SU-DHL-6 (cell line): ENCODE measurements at regions not wholly inside any gene's neighbourhood (a gene's known extent, or its start where the extent isn't known, plus 50 kb on each side); places are given as distances from the start of the nearest gene placed in this dataset.
A peak's percentile ranks its signal among the peaks of the same experiment; 100 is the strongest.

ENCODE experiments used
- H2AFZ ChIP-seq: fragments of 200-600 bp; sonication (generic); 2 replicates; pipeline ENCODE4 v1.6.1; 2014; ENCODE audit warnings: low read depth, mild to moderate bottlenecking, moderate library complexity, mixed read lengths, antibody characterized with exemption, low read length; ENCODE audit not compliant: severe bottlenecking
- H3F3A ChIP-seq: fragments of 200-600 bp; shearing (Covaris generic); 2 replicates; pipeline ENCODE4 v1.6.0; 2016; ENCODE audit warnings: antibody characterized with exemption, mild to moderate bottlenecking; ENCODE audit not compliant: insufficient read depth
- H3K27ac ChIP-seq: fragments of 200-600 bp; sonication (generic); 2 replicates; pipeline ENCODE4 v1.5.1; 2016; ENCODE audit warnings: low read depth, mild to moderate bottlenecking, low read length, moderate library complexity, mixed read lengths
- H3K27me3 ChIP-seq: fragments of 200-600 bp; sonication (generic), shearing (Covaris generic); 2 replicates; pipeline ENCODE4 v1.6.0; 2014; ENCODE audit warnings: mild to moderate bottlenecking, low read length
- H3K36me3 ChIP-seq: fragments of 200-600 bp; sonication (generic); 2 replicates; pipeline ENCODE4 v1.6.1; 2014; ENCODE audit warnings: mild to moderate bottlenecking, low read length, mixed read lengths
- H3K4me2 ChIP-seq: fragments of 300-600, 200-600 bp; shearing (Covaris generic), sonication (generic); 2 replicates; pipeline ENCODE4 v1.6.0; 2014; ENCODE audit warnings: low read length, low read depth, mild to moderate bottlenecking; ENCODE audit not compliant: poor library complexity, severe bottlenecking
- H3K4me3 ChIP-seq: fragments of 200-600 bp; sonication (generic); 2 replicates; pipeline ENCODE4 v1.5.1; 2014; ENCODE audit warnings: antibody characterized with exemption, low read length, mild to moderate bottlenecking, mixed read lengths; ENCODE audit not compliant: insufficient read depth, poor library complexity, severe bottlenecking
- H3K79me2 ChIP-seq: fragments of 200-600 bp; sonication (generic); 2 replicates; pipeline ENCODE4 v1.6.1; 2014; ENCODE audit warnings: mild to moderate bottlenecking, low read length, moderate library complexity; ENCODE audit not compliant: insufficient read depth
- H3K9ac ChIP-seq: fragments of 200-600 bp; sonication (generic); 2 replicates; pipeline ENCODE4 v1.7.0; 2014; ENCODE audit warnings: mild to moderate bottlenecking, low read length
- H3K9me2 ChIP-seq: fragments of 200-600 bp; sonication (generic); replicated peaks from 2 replicates; pipeline ENCODE4 v1.6.1; 2014; ENCODE audit warnings: low read length; ENCODE audit not compliant: insufficient read depth
- H3K9me3 ChIP-seq: fragments of 200-600 bp; sonication (generic); 2 replicates; pipeline ENCODE4 v1.6.1; 2014; ENCODE audit warnings: low read length, mixed read lengths; ENCODE audit not compliant: insufficient read depth
- H4K20me1 ChIP-seq: fragments of 200-600 bp; sonication (generic); 2 replicates; pipeline ENCODE4 v1.6.1; 2014; ENCODE audit warnings: low read depth, mild to moderate bottlenecking, antibody characterized with exemption, low read length, moderate library complexity, mixed read lengths
- EZH2phosphoT487 ChIP-seq: fragments of 200-600 bp; sonication (generic), shearing (Covaris generic); conservative IDR thresholded peaks from 2 replicates; pipeline ENCODE4 v1.6.1; 2018; ENCODE audit warnings: mild to moderate bottlenecking, antibody characterized with exemption, low read length, moderate library complexity, mixed read lengths
- TF ChIP-seq, protein P1 (sequence below): fragments of 200-600 bp; sonication (generic); IDR thresholded peaks from one replicate; pipeline ENCODE4 v1.5.1; 2017; ENCODE audit warnings: antibody characterized with exemption, mild to moderate bottlenecking, low read length, moderate library complexity; ENCODE audit not compliant: insufficient read depth, poor library complexity, severe bottlenecking

DNA sequence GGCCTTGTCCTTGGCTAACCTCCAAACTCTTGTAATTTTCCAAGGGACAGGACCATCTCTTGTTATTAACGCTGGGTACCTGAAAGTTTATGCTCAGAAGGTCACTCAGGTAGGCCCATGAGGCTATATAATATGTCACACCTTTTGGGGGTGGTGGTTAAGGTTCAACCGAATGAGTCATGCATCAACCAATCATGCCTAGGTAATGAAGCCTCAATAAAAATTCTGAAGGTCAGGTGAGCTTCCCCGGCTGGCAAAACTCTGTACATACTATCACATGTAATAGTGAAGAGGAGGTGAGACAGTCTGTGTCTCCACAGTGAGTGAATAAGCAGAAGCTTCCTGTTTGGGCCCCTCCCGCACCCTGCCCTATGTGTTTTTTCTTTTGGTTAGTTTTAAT lies 424.9 kb downstream of the PCDH17 start:
- H3K9me3 ChIP-seq, result 0 out of 2 replicates have a peak, but pooled peaks cover 3% of the 10 kb centered on the region
- no peaks in the 10 kb centered on the region for H3K9me2 ChIP-seq
- no peaks in the 10 kb centered on the region for H4K20me1 ChIP-seq
- peaks cover 2% of the 10 kb centered on the region; the same call in 1 of the 2 replicates for H3K36me3 ChIP-seq
- no peak overlapping the region for H3K4me2 ChIP-seq
- no peak overlapping the region for H3K4me3 ChIP-seq
- H3K27me3 ChIP-seq, result no peaks in the 10 kb centered on the region
- H3F3A ChIP-seq, result no peaks in the 10 kb centered on the region
- no peak for TF ChIP-seq EZH2phosphoT487
- TF ChIP-seq, protein P1, sequence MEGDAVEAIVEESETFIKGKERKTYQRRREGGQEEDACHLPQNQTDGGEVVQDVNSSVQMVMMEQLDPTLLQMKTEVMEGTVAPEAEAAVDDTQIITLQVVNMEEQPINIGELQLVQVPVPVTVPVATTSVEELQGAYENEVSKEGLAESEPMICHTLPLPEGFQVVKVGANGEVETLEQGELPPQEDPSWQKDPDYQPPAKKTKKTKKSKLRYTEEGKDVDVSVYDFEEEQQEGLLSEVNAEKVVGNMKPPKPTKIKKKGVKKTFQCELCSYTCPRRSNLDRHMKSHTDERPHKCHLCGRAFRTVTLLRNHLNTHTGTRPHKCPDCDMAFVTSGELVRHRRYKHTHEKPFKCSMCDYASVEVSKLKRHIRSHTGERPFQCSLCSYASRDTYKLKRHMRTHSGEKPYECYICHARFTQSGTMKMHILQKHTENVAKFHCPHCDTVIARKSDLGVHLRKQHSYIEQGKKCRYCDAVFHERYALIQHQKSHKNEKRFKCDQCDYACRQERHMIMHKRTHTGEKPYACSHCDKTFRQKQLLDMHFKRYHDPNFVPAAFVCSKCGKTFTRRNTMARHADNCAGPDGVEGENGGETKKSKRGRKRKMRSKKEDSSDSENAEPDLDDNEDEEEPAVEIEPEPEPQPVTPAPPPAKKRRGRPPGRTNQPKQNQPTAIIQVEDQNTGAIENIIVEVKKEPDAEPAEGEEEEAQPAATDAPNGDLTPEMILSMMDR, result no peak
- H3K27ac ChIP-seq, result no peak overlapping the region
- H3K9ac ChIP-seq, result no peak overlapping the region
- H2AFZ ChIP-seq, result no peak overlapping the region
- H3K79me2 ChIP-seq, result no peaks in the 10 kb centered on the region

DNA sequence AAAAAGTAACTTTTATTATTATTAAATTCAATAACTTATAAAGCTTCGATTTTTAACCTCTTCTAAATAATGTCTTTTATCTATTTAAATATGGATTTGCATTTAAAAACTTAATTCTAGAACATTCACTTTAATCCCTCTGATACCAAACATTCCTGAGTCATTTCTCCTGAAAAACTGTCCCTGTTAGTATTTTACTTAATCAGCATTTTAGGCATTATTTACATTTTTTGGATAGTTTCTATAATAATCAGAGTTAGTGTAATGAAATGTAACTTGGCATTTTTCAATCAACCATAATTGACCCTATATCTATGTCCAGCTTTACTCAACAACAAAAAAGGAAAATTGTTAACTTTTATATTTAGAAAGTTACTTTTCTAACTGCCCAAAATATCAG lies 428.1 kb downstream of the PCDH17 start:
- no peaks in the 10 kb centered on the region for H4K20me1 ChIP-seq
- H3K9ac ChIP-seq, result no peak overlapping the region
- no peaks in the 10 kb centered on the region for H3K79me2 ChIP-seq
- peaks cover 4% of the 10 kb centered on the region; the same call in 1 of the 2 replicates for H3K9me3 ChIP-seq
- H3K4me3 ChIP-seq, result no peak overlapping the region
- no peak overlapping the region for H2AFZ ChIP-seq
- no peak overlapping the region for H3K4me2 ChIP-seq
- no peak for TF ChIP-seq EZH2phosphoT487
- TF ChIP-seq, protein P1, result no peak
- no peaks in the 10 kb centered on the region for H3K27me3 ChIP-seq
- no peak overlapping the region for H3K27ac ChIP-seq
- H3K9me2 ChIP-seq, result no peaks in the 10 kb centered on the region
- peaks cover 2% of the 10 kb centered on the region; the same call in 1 of the 2 replicates for H3K36me3 ChIP-seq
- H3F3A ChIP-seq, result no peaks in the 10 kb centered on the region

GRCh38 chr13:58080806-58081205 lies 449.3 kb downstream of the PCDH17 start:
- H3K9me2 ChIP-seq, result no peaks in the 10 kb centered on the region
- no peaks in the 10 kb centered on the region for H3F3A ChIP-seq
- H3K9me3 ChIP-seq, result no peaks in the 10 kb centered on the region
- no peaks in the 10 kb centered on the region for H3K27me3 ChIP-seq
- peak overlapping the region; percentile 13 for H2AFZ ChIP-seq
- H3K36me3 ChIP-seq, result no peaks in the 10 kb centered on the region
- H4K20me1 ChIP-seq, result no peaks in the 10 kb centered on the region
- TF ChIP-seq, protein P1, result no peak
- no peak for TF ChIP-seq EZH2phosphoT487
- no peak overlapping the region for H3K4me3 ChIP-seq
- H3K9ac ChIP-seq, result no peak overlapping the region
- no peak overlapping the region for H3K27ac ChIP-seq
- H3K79me2 ChIP-seq, result no peaks in the 10 kb centered on the region
- H3K4me2 ChIP-seq, result no peak overlapping the region
